Psoas muscle (tissue), 7 donors: ENCODE measurements at regions not wholly inside any gene's neighbourhood (a gene's known extent, or its start where the extent isn't known, plus 50 kb on each side); places are given as distances from the start of the nearest gene placed in this dataset.

Experiments
- ATAC-seq, 4 donors: fragments of 200-7000 bp; cut with Tn5 transposase; one replicate each; pipeline ENCODE4 v1.9.1; 2020; ENCODE audit warnings: moderate library complexity in 3 of 4, mild to moderate bottlenecking in 2 of 4
- DNase-seq, 2 donors: peaks; one replicate each; pipeline ENCODE4 v3.0.0-alpha.2; 2020
- H3K27ac ChIP-seq: fragments of 200-600 bp; one replicate; pipeline ENCODE4 v1.8.0; 2022
- H3K27me3 ChIP-seq, 3 donors: fragments of 200-600 bp in 1 of 3; one replicate each; pipeline versions ENCODE4 v1.6.1 to v1.8.0; 2013 to 2022; ENCODE audit warnings: low read length in 2 of 3, mild to moderate bottlenecking in 2 of 3, moderate library complexity in 1 of 3; ENCODE audit not compliant: insufficient read depth in 3 of 3
- H3K36me3 ChIP-seq, 2 donors: fragments of 200-600 bp in 1 of 2; one replicate each; pipeline versions ENCODE4 v1.6.1 to v1.8.0; 2013 to 2022; ENCODE audit warnings: low read depth in 1 of 2, mild to moderate bottlenecking in 1 of 2, moderate library complexity in 1 of 2; ENCODE audit not compliant: insufficient read depth in 1 of 2
- H3K4me1 ChIP-seq: fragments of 200-600 bp; one replicate; pipeline ENCODE4 v1.8.0; 2022
- H3K4me3 ChIP-seq: fragments of 200-600 bp; one replicate; pipeline ENCODE4 v1.8.0; 2022; ENCODE audit warnings: mild to moderate bottlenecking
- H3K9me3 ChIP-seq: fragments of 200-600 bp; one replicate; pipeline ENCODE4 v1.8.0; 2022
- WGBS, 3 donors: extraction: QIAGEN DNeasy Blood & Tissue Kit; methylation state at CpG; one replicate each; pipeline versions ENCODE4 v1.1.6 to v1.1.7; 2013; 5-methylcytosine and 5-hydroxymethylcytosine counted together
- intact Hi-C, 2 donors: fragments of 100-400 bp; cut with DNase I; formaldehyde crosslinking; loops; one replicate each; pipeline versions ENCODE4 v1.11.0 to v1.14.2; 2022
- TF ChIP-seq, protein P1 (sequence below): fragments of 200-600 bp; IDR thresholded peaks from one replicate; pipeline ENCODE4 v1.8.0; 2022; ENCODE audit warnings: antibody characterized with exemption
- donor health status: healthy with polysubstance abuse.
- donor health status: DM: no; HTN: no; CAD: no; lungs with moderate emphysema.
- donor health status: Bipolar disorder and iron deficiency.
- donor health status: healthy.
- donor health status: DM: yes; HTN: yes; CAD: no.
- donor health status: DM: no; HTN: no; CAD: no.
- donor health status: DM: yes; HTN: yes; CAD: no.

DNA sequence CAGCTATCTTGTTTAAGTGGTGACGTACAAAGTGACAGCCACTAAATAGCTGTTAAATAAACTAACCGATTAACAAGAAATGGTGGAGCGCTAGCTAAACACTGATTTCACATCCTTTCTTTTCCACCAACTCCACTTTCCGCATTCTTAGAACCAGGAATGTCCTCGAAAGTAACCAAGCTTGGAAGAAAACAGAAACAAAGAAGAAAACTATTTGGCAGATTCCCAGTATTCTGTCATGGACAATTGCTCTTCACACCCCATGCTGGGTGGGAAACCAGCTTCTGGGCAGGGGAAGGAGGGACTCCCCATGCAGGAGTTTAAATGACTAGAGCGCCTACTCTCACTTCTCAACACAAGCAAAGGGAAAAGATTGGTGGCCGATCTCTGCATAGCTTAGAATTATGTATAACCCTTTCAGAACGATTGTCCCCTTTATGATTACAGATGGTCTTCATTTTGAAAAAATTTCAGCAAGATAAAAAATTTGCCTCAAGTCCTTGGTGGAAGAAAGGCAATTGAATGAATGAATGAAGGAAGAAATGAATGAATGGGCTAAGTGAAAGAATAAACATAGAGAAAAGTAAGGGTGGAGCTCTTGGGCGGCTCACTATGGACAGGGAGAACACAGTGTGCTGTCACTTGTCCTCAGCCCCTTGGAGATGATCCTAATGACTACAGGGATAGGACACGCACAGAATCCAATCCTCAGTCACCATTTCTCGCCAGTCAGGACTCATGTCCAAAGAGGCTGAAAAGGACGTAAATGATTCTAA lies 148.7 kb upstream of the NEDD9 start:
- intact Hi-C loops: no loop called here
- TF ChIP-seq, protein P1, sequence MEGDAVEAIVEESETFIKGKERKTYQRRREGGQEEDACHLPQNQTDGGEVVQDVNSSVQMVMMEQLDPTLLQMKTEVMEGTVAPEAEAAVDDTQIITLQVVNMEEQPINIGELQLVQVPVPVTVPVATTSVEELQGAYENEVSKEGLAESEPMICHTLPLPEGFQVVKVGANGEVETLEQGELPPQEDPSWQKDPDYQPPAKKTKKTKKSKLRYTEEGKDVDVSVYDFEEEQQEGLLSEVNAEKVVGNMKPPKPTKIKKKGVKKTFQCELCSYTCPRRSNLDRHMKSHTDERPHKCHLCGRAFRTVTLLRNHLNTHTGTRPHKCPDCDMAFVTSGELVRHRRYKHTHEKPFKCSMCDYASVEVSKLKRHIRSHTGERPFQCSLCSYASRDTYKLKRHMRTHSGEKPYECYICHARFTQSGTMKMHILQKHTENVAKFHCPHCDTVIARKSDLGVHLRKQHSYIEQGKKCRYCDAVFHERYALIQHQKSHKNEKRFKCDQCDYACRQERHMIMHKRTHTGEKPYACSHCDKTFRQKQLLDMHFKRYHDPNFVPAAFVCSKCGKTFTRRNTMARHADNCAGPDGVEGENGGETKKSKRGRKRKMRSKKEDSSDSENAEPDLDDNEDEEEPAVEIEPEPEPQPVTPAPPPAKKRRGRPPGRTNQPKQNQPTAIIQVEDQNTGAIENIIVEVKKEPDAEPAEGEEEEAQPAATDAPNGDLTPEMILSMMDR: no peak
- DNase-seq (no peak), ATAC-seq (no peak)
- H3K27me3 ChIP-seq: peaks cover 0 to 5% (median 0%) of the 10 kb centered on the region in 3 donors
- 81 to 88% (median 85%) methylated on average over 12 of the region's 12 CpGs for WGBS, 3 donors
- H3K27ac ChIP-seq: no peak overlapping the region
- H3K9me3 ChIP-seq: no peaks in the 10 kb centered on the region
- H3K36me3 ChIP-seq: no peaks in the 10 kb centered on the region
- no peak overlapping the region for H3K4me3 ChIP-seq
- no peaks in the 10 kb centered on the region for H3K4me1 ChIP-seq

DNA sequence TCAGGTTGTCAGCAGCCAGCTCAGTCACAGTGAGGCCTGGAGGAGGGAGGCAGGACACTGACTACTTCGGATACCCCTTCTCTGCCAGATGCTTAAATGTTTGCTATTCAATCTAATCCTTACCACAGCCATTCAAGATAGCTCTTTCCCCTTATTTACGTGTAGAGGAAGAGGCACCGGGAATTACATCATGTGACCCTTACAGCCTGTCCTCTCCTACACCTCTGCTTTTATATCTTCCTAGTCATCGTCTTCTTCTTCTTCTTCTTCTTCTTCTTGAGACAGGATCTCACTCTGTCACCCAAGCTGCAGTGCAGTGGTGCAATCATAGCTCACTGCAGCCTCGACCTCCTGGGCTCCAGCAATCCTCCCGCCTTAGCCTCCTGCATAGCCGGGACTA lies 148.1 kb upstream of the NEDD9 start:
- no peaks in the 10 kb centered on the region for H3K36me3 ChIP-seq
- WGBS, 3 donors: 73 to 79% (median 73%) methylated on average over 7 of the region's 7 CpGs
- ATAC-seq (no peak), DNase-seq (no peak)
- H3K27me3 ChIP-seq: peaks cover 0 to 5% (median 0%) of the 10 kb centered on the region in 3 donors
- H3K9me3 ChIP-seq: no peaks in the 10 kb centered on the region
- intact Hi-C loops: no loop called here
- TF ChIP-seq, protein P1: no peak
- H3K27ac ChIP-seq: no peak overlapping the region
- no peak overlapping the region for H3K4me3 ChIP-seq
- no peaks in the 10 kb centered on the region for H3K4me1 ChIP-seq

DNA sequence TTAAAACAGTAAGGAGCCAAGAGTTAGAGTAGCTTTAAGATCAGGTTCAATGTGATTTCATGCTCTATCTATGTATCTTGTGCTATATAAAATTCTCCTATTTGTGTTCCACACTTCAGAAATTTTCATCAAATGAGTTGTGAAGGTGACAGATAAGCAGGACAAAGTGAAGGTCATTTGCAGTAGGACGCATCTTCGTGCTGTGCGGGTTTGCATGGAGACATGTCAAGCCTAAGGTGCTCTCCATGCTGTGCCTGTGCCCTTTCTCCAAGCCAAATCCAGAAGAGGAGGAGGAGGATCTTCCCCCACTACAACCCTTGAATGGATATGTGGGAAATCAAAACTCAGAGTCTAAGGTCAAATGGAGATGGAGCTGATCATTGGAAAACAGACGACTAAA lies 147.3 kb upstream of the NEDD9 start:
- no peaks in the 10 kb centered on the region for H3K9me3 ChIP-seq
- H3K4me3 ChIP-seq: no peak overlapping the region
- H3K27ac ChIP-seq: no peak overlapping the region
- WGBS, 3 donors: 96 to 97% (median 96%) methylated on average over 4 of the region's 4 CpGs
- TF ChIP-seq, protein P1: no peak
- ATAC-seq (no peak), DNase-seq (no peak)
- peaks cover 0 to 5% (median 0%) of the 10 kb centered on the region in 3 donors for H3K27me3 ChIP-seq
- no peaks in the 10 kb centered on the region for H3K36me3 ChIP-seq
- no peaks in the 10 kb centered on the region for H3K4me1 ChIP-seq
- intact Hi-C loops: no loop called here

- Histone ChIP-seq H3K27me3 (peaks cover 0 to 5% (median 0%) of the 10 kb centered on the region in 3 donors), H3K36me3 (no peaks in the 10 kb centered on the region), H3K4me3 (no peak overlapping the region), H3K4me1 (no peaks in the 10 kb centered on the region), H3K27ac (no peak overlapping the region), H3K9me3 (no peaks in the 10 kb centered on the region)
- no peak for ATAC-seq
- DNase-seq: no peak
- TF ChIP-seq, protein P1: no peak
- WGBS, 3 donors: 63 to 72% (median 64%) methylated on average over 4 of the region's 4 CpGs
- intact Hi-C loops: no loop called here
Measured at GRCh38 chr6:11378639-11379038, 146.2 kb upstream of the NEDD9 start.
